ENCODE measurements at regions not wholly inside any gene's neighbourhood (a gene's known extent, or its start where the extent isn't known, plus 50 kb on each side); places are given as distances from the start of the nearest gene placed in this dataset.

- no peaks in the 10 kb centered on the region for H3K9me3 ChIP-seq
- DNase-seq (no peak), ATAC-seq (no peak)
- WGBS, 3 donors, result 30 to 49% (median 35%) methylated on average over 2 of the region's 2 CpGs
- H3K4me1 ChIP-seq, result no peaks in the 10 kb centered on the region
- H3K36me3 ChIP-seq (ENCODE audit: insufficient read depth in 1 of 2, low read depth in 1 of 2), result no peaks in the 10 kb centered on the region
- H3K4me3 ChIP-seq, result no peak overlapping the region
- H3K27me3 ChIP-seq (ENCODE audit: insufficient read depth in 3 of 3, low read length in 2 of 3), result no peaks in the 10 kb centered on the region
- no peak overlapping the region for H3K27ac ChIP-seq
- intact Hi-C loops (cut with DNase I), result no loop called here
- no peak for TF ChIP-seq CTCF (IDR thresholded peaks at IDR 0.05)
Observed at GRCh38 chr12:58811346-58811745, 109.0 kb downstream of the LRIG3 start.

- H3K4me1 ChIP-seq, result no peaks in the 10 kb centered on the region
- no peak for DNase-seq
- intact Hi-C loops (cut with DNase I), result no loop called here
- no peaks in the 10 kb centered on the region for H3K9me3 ChIP-seq
- no peaks in the 10 kb centered on the region for H3K27me3 ChIP-seq (ENCODE audit: insufficient read depth in 3 of 3, low read length in 2 of 3)
- TF ChIP-seq CTCF (IDR thresholded peaks at IDR 0.05), result no peak
- no peak overlapping the region for H3K27ac ChIP-seq
- no peak for ATAC-seq
- H3K4me3 ChIP-seq, result no peak overlapping the region
- H3K36me3 ChIP-seq (ENCODE audit: insufficient read depth in 1 of 2, low read depth in 1 of 2), result no peaks in the 10 kb centered on the region
- WGBS, 3 donors, result 54 to 67% (median 59%) methylated on average over 2 of the region's 2 CpGs
Observed at GRCh38 chr12:58812214-58812613, 108.1 kb downstream of the LRIG3 start.

- H3K4me3 ChIP-seq, result no peak overlapping the region
- ATAC-seq, result no peak
- no peaks in the 10 kb centered on the region for H3K4me1 ChIP-seq
- no peaks in the 10 kb centered on the region for H3K27me3 ChIP-seq (ENCODE audit: insufficient read depth in 3 of 3, low read length in 2 of 3)
- DNase-seq, result no peak
- 20 to 48% (median 33%) methylated on average over 1 of the region's 1 CpG for WGBS, 3 donors
- no peaks in the 10 kb centered on the region for H3K36me3 ChIP-seq (ENCODE audit: insufficient read depth in 1 of 2, low read depth in 1 of 2)
- intact Hi-C loops (cut with DNase I), result no loop called here
- no peaks in the 10 kb centered on the region for H3K9me3 ChIP-seq
- H3K27ac ChIP-seq, result no peak overlapping the region
- TF ChIP-seq CTCF (IDR thresholded peaks at IDR 0.05), result no peak
Observed at GRCh38 chr12:58814036-58814435, 106.3 kb downstream of the LRIG3 start.

- no peaks in the 10 kb centered on the region for H3K9me3 ChIP-seq
- intact Hi-C loops (cut with DNase I), result no loop called here
- 85 to 92% (median 89%) methylated on average over 3 of the region's 3 CpGs for WGBS, 3 donors
- H3K27ac ChIP-seq, result no peak overlapping the region
- no peak overlapping the region for H3K4me3 ChIP-seq
- H3K36me3 ChIP-seq (ENCODE audit: insufficient read depth in 1 of 2, low read depth in 1 of 2), result no peaks in the 10 kb centered on the region
- TF ChIP-seq CTCF (IDR thresholded peaks at IDR 0.05), result no peak
- H3K4me1 ChIP-seq, result no peaks in the 10 kb centered on the region
- no peaks in the 10 kb centered on the region for H3K27me3 ChIP-seq (ENCODE audit: insufficient read depth in 3 of 3, low read length in 2 of 3)
- DNase-seq (no peak), ATAC-seq (no peak)
Observed at GRCh38 chr12:58815235-58815634, 105.1 kb downstream of the LRIG3 start.

- DNase-seq (no peak), ATAC-seq (no peak)
- no peaks in the 10 kb centered on the region for H3K27me3 ChIP-seq (ENCODE audit: insufficient read depth in 3 of 3, low read length in 2 of 3)
- H3K4me3 ChIP-seq, result no peak overlapping the region
- no peak overlapping the region for H3K27ac ChIP-seq
- TF ChIP-seq CTCF (IDR thresholded peaks at IDR 0.05), result no peak
- 81 to 85% (median 84%) methylated on average over 1 of the region's 1 CpG for WGBS, 3 donors
- H3K4me1 ChIP-seq, result no peaks in the 10 kb centered on the region
- no peaks in the 10 kb centered on the region for H3K9me3 ChIP-seq
- H3K36me3 ChIP-seq (ENCODE audit: insufficient read depth in 1 of 2, low read depth in 1 of 2), result no peaks in the 10 kb centered on the region
- intact Hi-C loops (cut with DNase I), result no loop called here
Observed at GRCh38 chr12:58818546-58818945, 101.8 kb downstream of the LRIG3 start.
